HUDEP-2 (cell line): ENCODE measurements at regions not wholly inside any gene's neighbourhood (a gene's known extent, or its start where the extent isn't known, plus 50 kb on each side); places are given as distances from the start of the nearest gene placed in this dataset.

Experiments
- DNase-seq, 76 experiments: peaks; one replicate each; lab custom pipeline; 2025; ENCODE audit not compliant: unreplicated experiment in 76 of 76; lab: John Stamatoyannopoulos, UW

DNA sequence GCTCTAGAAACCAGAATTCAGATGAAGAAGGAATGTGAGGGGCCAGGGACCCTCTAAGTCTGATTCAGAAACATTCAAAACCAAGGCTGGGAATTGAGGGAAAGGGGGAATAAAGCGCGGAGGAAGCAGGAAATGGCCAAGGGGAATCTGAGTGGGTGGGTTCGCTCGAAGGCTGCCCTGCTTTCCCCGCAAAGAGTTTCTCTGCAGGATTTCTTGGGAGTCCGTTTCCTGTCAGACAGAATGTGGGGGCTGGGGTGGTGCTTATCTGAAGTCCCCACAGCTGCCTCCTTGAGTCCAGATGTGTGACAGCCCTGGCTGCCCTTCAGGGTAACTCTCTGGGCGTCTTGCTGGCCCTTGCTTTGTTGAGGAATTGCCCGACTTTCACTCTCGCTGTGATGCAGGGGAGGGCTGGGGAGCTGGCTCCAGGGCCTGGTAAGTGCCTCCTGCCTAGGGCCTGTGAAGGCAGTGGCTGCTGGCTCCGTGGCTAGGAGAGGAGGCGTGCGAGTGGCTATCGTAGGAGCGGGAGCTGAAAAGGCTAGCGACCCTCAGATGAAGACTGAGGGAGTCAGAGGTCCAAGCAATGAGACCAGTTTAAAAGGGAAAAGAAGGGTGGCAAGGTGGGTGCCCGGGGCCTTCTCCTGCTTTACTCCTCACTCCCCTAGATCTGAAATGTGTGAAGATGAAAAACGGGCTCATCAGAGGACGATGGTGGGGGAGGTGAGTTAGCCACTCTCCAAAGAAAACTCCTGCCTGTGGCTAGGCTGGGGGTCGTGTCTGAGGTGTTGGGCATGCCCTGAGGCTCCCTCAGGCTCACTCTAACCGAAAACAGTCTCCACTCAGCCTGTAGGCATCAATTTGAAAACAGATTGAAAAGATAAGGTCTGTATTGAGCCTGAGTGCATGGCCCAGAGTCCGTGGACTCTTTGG, 143.9 kb upstream of the UMPS start:
- no peak for DNase-seq

DNA sequence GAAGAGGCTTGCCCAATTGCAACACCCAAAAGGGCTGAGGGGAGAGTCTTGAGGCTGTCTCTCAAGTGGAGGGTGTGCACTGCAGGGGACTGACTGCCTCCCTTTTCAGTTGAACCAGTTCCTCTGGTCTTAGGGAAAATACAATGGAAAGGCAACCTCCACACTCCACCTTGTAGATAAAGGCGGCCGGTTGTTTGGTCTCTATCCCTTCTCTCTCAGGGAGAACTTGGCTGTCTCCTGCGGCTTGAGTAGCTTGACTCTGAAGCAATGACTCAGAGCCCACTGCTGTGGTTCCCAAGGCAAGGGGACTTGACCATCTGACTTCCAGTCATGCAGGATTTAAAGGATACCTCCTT, 143.2 kb upstream of the UMPS start:
- no peak for DNase-seq

DNA sequence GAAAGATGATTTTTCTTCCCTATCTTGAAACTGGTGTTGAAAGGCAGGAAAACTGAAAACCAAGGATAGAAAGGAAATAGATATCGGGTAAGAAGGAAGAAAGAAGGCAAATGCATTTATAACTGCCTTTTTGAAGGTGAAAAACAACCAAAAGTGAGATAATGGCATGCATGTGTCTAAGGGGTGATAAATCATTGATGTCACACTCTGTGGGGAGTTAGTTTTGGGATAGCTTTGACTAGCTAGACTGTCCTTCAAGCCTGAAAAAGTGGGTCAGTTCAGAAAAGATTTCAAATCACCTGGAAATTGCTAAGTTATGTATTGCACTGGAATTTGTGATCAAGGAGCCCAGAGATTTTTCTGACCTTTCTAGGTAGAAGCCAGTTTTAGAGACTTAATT, 142.2 kb upstream of the UMPS start:
- DNase-seq: no peak

DNA sequence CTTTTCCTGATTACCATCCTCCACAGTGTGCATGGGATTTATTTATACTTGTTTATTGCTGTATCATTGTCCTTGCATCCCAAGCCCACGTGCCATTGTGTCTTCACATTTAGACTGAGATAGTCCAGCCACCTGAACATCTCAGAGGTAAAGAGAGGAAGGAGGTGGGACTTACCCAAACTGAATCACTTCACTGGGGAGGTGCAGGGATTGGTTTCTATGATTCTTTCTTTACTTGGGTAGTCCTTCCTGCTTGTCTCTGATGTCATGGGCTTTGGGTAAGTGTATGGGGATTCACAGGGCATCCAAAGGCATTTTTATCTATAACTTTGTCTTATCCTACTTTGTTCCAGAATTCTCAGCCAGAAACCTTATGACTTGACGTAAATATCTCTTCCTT, 141.5 kb upstream of the UMPS start:
- no peak for DNase-seq

DNA sequence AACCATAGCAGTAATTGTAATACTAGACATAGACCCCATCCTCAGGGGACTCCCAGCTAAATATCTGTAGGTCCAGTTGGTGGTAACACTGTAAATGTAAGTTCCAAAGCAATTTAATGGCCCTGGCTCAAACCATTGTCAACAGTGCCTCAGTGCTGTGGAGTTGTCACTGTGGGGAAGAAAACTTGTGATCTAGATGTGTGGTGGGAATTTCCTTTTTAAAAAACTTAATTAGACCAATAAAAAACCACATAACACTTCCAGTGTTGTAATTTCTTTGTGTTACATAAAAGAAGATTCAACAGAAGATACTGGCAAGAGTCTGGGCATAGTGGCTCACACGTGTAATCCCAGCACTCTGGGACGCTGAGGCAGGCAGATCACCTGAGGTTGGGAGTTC, 138.6 kb upstream of the UMPS start:
- no peak for DNase-seq

DNA sequence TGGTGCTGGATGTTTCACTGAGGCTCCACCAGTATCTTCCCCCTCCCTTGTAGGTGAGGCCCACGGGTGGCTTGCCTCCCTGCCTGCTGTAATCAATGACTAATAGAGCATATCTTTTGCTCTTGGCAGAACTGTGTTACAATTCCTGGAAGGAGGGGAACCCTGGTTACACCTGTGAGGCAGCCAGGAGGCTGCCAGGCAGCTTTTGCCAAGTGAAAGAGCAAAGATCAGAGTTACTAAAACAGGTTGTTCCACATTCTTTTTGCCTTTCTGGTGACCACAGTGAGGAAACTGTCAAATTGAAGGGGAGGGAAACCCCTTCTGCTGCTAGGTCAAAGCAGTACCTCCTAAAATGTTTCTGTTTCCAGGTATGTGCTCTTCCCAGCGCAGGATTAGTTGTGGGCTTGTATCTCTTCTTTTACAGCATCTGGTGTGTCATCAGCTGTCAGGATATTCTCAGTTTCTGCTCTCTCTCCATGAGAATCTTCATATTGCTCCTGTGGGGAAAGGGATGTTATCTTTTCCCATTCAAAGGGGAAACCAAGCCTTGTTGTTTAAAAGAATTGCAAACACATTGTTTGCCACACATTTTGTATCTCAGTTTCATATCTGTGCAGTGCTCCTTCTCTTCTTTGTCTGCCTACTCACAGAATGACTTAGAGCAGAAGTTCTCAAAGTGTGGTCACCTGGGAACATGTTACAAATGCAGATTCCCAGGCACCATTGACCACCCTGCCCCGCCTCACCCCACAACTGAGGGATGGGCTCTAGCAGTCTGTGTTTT, 137.4 kb upstream of the UMPS start:
- DNase-seq: no peak

DNA sequence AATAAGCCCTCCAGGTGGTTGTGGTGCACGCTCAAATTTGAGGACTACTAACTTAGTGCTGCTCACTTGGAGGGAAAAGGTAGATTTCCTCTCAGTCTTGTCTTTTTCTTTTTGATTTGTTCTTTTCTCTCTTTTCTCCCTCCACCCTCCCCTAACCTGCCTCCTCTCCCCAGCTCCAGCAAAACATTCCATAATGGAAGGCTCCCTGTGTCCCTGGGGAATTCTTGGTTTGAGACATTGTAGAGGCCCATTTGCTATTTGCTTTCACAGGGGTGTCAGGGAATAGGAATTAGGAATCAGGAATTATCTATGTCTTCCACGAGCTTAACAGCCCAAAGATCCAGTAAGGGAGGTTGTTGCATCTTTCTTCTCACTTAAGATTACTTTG, 136.8 kb upstream of the UMPS start:
- no peak for DNase-seq

DNA sequence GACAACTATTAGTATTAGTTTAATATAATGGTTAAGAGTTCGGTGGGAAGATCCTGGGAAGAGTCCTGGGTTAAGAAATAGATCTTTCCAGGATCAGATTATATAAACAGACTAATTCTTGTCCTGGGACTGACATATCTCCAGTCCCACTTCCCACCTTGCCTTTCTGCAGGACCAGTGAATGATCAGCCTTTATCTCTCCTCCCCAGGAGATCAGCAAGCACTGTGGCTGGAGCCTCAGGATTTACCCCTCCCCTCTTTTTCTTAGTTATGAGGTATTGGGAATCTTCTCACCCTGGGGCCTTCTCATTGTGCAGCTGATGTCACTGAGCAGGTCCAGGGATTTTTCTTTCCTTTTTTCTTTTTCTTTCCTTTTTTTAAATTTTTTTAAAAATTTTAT, 135.7 kb upstream of the UMPS start:
- no peak for DNase-seq

DNA sequence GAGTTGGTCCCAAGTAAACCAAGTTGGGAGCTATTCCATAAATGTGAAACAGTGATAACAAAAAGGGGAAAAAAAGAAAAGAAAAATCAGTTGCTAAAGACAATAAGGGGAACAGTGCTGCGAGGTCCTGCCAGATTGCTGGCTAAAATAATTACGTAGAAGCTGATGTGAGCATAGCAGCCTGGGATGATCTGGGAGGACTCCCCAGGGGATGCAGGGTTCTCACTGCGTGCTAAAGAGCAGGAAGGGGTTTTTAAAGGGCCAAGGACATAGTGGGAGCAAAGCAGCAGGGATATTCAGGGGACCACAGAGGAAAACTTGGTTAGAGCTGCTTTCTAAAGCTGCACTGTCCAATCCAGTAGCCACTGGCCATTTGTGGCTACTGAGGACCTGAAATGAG, 133.0 kb upstream of the UMPS start:
- DNase-seq: no peak

DNA sequence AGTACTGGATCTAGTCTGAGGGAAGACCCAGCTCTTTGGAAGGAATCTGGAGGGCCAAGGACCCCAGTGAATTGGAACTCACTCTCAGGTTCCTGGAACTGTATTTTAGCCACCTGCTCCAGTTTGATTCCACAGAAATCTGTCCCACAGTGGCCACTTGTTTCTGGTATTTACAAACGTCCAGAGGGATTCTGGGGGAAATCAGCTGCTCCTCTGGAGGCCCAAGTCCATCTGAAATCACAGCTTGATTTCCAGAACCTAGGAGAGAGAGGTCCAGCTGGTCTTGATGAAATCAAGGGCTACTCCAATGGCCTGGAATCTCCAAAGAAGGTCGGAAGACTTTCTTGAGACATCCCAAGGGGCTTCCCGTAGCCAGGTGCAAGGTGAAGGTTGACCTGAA, 132.3 kb upstream of the UMPS start:
- no peak for DNase-seq

DNA sequence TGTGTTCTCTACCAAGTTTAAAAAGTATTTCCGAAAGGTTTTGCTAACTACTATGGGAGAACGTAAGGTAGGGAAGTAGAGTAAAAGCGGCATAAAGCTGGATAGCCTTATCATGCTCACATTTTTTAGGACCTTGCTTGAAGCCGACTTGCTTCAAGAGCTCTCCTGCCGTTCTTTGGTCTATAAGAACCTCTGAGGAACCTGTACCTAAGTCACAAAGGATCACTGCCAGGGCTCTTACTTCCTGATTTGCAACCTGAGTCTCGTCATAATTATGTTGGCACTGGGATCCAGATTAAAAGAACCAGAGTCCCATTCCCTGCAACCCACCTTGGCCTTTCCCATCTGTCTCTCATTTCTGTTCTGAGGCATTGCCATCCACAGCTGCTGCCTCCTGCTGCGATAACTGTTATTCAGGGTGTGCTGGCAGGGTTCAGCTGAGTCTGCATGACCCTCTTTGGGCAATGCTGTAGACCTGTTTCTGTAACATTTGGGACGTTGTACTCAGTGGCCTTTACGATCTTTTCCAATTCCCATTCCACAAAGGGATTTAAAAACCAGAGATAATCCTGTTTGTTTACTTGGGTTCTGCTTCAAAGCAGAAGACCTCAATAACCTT, 131.0 kb upstream of the UMPS start:
- no peak for DNase-seq

DNA sequence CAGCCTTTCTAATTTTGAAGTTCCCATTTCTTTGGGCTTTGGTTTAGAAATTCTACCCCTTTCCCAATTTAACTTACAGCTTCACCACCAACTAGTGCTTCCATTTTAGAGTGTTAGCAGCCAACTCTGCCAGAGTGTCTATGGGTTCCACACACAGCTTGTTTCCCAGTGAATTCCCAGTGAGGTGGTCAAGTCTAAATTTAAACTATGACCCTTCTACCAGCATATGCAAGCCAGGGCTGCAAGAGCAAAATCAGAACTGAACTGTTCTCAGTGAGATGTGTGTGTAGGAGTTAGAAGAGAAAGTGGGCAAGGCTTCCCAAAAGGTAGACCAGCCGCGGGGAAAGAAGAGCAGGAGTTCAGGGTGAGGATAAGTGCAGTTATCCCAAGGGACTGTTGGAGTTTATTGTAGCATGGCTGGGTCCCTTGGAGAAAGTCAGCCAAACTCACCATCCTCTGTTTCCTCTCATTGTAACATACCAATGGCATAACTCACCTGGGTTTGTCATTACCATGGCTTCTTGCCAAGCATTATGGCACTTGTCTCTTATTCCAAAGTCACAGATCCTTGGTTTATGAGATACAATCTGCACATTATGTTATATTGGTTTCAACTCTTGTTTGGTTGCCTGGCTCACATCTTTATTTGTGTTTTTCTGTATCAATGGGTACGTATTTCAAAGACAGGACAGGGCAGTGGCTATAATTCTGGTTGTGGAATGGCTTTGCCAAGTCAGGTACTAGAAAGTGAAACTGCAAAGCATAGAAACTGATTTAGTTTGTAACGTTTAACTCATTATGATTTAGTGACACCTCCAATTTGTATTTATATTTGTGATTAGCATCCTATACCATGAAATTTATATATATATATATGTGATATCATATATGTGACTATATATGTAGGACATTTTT, 130.2 kb upstream of the UMPS start:
- no peak for DNase-seq

DNA sequence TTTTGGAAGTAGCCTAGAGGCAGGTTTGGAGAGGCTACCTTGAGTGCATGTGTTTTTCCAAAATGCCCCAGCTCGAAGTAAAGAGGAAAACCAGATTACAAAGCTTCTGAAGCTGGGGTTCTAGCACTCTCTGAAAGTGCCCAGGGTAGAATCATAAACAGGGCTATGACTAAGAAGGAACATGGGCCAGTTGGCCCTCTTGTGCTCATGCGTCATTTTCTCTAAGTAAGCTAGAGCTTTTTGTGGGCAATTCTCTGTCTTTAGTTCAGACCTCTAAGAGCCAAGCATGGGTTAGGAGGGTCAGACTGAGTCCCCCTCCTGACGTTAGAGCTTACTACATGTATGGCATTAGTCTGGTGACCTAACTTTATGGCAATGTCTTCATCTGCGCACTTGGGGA, 129.5 kb upstream of the UMPS start:
- DNase-seq: no peak

DNA sequence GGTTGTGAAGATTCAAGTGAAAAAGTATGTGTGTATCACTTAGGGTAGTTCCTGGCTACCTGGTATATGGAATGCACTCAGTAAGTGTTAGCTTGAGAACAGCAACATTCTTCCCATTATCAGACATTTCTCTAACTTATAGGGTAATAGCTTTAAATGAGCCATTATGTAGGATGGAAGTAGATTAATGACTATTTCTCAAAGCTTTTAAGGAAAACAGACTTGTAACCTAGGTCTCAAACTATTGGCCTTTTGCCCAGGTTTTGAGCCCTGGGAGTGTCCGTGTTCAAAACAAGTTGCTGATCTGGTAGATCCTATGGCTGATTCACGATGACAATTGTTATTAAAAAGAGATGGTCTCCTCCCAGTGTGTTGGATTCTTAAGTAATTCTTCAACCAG, 129.1 kb upstream of the UMPS start:
- DNase-seq: no peak

DNA sequence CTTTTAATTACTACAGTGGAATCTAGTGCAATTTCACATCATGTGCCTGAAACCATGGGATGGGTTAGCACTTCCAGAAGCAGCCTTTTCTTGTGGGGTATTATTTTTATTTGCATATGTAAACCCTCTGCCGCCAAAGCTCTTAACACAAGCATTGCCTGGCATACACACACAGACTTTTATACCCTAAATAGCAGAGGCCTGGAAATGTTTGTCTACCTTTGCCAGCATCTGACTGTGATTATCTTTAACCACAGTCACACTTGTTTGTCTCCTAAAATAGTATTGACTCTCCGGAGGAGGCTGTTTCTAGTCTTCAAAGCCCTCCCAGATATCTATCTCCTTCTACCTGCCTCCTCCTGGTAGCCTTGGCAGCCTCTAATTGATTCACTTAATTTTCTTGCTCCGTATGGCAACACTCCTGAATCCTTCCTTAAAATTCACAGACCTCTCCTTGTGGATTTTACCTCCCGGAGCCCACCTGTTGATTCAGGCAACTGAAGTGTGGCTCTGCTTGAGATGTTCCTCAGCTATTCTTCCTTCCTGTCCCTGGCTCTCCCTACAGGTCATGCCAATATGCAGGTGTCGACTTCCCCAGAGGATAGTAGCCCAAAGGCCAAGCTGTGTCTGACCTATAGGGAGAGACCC, 127.1 kb upstream of the UMPS start:
- no peak for DNase-seq

DNA sequence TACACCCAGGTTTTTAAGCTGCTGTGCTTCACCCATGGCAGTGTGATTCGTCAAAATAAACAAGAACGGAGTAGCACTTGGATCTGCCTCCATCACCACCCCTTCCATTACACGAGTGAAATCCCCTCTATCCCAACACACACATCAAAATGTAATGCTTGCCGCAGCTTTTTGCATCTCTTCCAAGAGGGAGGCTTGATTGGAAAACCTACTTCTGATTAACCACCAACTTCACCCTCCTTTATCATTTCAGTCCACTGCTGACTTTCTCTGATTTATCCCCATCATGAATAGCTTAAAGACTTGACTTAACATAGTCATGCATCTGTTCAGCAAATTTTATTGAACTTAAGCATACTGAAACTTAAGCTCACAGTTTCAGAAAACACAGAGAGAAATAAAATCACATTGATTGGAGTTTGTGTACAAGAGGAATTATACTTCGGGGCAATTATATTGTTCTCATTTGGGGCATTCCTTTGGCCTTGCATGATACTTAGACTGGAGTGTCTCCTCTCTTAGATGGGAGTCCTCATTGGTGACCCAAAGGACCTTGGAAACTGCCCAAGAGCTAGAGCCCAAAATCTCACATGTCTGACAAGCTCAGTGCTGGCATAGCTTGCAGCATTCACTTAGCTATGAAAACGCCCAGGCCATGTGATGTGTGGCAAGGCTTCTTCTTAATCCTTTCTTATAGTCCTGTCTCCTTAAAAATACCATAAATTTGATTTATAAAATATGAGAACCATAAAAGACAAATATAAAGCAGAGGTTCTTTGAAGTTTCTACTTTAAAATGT, 124.3 kb upstream of the UMPS start:
- DNase-seq: no peak

DNA sequence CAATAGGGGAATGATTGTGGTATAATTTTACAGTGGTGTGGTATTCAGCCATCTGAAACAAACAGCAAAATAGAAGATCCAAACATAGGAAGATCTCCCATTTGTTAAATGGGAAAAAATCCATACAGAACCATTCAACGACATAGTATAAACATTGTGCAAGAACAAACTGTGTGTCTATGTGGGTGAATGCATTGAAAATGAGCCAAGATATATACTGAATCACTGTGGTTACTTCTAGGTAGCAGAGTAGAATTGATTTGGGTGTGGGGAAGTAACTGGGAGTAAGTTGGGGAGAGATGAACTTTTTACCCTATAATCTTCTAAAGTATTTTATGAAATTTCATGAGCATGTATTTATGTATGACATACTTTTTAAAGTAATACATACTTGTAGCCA, 123.1 kb upstream of the UMPS start:
- no peak for DNase-seq

DNA sequence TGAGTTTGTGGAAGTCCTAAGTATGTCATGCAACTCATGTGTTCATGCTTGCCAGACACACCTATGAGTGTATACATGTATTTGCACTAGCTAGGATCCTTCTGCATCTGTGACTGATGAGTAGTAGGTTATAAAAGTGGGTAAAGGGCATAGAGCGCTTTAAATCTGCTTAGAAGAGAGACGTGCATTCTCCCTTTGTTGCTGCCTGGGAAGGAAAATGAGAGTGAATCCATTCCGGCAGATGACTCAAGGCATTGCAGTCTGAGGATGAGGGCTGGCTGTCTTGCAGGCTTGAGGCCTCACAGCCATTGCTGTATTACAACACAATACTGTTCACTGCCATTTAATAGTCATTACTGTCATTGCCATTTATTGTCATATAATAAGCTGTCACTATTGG, 120.8 kb upstream of the UMPS start:
- no peak for DNase-seq

DNA sequence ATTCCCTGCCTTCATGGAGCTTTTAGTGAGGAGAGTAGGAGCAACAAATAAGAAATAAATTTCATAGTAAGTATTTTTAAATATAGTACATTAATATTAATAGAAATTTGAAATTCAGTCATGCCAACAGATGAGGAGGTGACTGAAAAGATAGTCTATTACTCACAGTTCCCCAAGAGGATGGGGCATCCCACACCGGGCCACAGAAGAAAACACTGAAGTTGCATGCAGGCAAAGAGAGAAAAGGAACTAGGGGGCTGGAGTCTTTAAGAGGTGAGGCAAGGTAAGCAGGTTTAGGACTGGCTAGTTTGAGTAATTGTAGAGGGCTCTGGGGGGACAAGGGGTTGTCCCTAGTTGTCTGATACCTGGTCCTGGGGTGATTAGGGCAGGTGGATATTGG, 120.1 kb upstream of the UMPS start:
- DNase-seq: no peak
